ENCODE measurements at regions not wholly inside any gene's neighbourhood (a gene's known extent, or its start where the extent isn't known, plus 50 kb on each side); places are given as distances from the start of the nearest gene placed in this dataset.

- DNase-seq, result peak in 1 of 2 experiments; percentile 69
Measured at GRCh38 chr13:99911965-99912566, 59.5 kb downstream of the ZIC5 start.

GRCh38 chr13:99911069-99911964 is 60.2 kb downstream of the ZIC5 start:
- DNase-seq, result peak in 1 of 2 experiments; percentile 70

- no peak for DNase-seq
Measured at GRCh38 chr13:99909836-99910619, 61.5 kb downstream of the ZIC5 start.

GRCh38 chr13:99909097-99909835 is 62.3 kb downstream of the ZIC5 start:
- DNase-seq, result no peak

- DNase-seq, result peak; percentile 38 to 50
Measured at GRCh38 chr13:99908140-99908803, 63.3 kb downstream of the ZIC5 start.

- no peak for DNase-seq
Measured at GRCh38 chr13:99907627-99908026, 63.9 kb downstream of the ZIC5 start.

GRCh38 chr13:99907038-99907437 is 64.5 kb downstream of the ZIC5 start:
- no peak for DNase-seq

- no peak for DNase-seq
Measured at GRCh38 chr13:99905814-99906213, 65.8 kb downstream of the ZIC5 start.

- DNase-seq, result no peak
Measured at GRCh38 chr13:99905224-99905623, 66.3 kb downstream of the ZIC5 start.

GRCh38 chr13:99903140-99903539 is 68.4 kb downstream of the ZIC5 start:
- no peak for DNase-seq

GRCh38 chr13:99902657-99903056 is 68.9 kb downstream of the ZIC5 start:
- no peak for DNase-seq

- no peak for DNase-seq
Measured at GRCh38 chr13:99900960-99901359, 70.6 kb downstream of the ZIC5 start.

- DNase-seq, result no peak
Measured at GRCh38 chr13:99898421-99898820, 73.1 kb downstream of the ZIC5 start.

- no peak for DNase-seq
Measured at GRCh38 chr13:99897076-99897440, 74.5 kb downstream of the ZIC5 start.

- no peak for DNase-seq
Measured at GRCh38 chr13:99896369-99897075, 75.0 kb downstream of the ZIC5 start.

- DNase-seq, result no peak
Measured at GRCh38 chr13:99895444-99896368, 75.9 kb downstream of the ZIC5 start.

GRCh38 chr13:99894840-99895443 is 76.6 kb downstream of the ZIC5 start:
- DNase-seq, result no peak

GRCh38 chr13:99894105-99894839 is 77.3 kb downstream of the ZIC5 start:
- no peak for DNase-seq

GRCh38 chr13:99893567-99893966 is 78.0 kb downstream of the ZIC5 start:
- no peak for DNase-seq

Data from NCI-H187 (cell line).